H9 (cell line): ENCODE measurements at regions not wholly inside any gene's neighbourhood (a gene's known extent, or its start where the extent isn't known, plus 50 kb on each side); places are given as distances from the start of the nearest gene placed in this dataset.

Experiments used
- DNase-seq: peaks from one replicate; pipeline ENCODE4 v3.0.0-alpha.2; 2017
- H2AFZ ChIP-seq: one replicate; pipeline ENCODE4 v1.6.1; 2013; ENCODE audit warnings: mild to moderate bottlenecking, low read length, control low read depth, moderate library complexity
- H2AK5ac ChIP-seq: 2 replicates; pipeline ENCODE4 v1.6.1; 2013; ENCODE audit warnings: low read length, control low read depth, mixed read lengths; ENCODE audit not compliant: insufficient read length
- H2BK120ac ChIP-seq: one replicate; pipeline ENCODE4 v1.6.1; 2013; ENCODE audit warnings: low read depth, mild to moderate bottlenecking, low read length, control low read depth, inconsistent platforms; ENCODE audit not compliant: poor library complexity, severe bottlenecking
- H2BK12ac ChIP-seq: 2 replicates; pipeline ENCODE4 v1.6.1; 2013; ENCODE audit warnings: low read length, control low read depth, mixed read lengths, low read depth; ENCODE audit not compliant: insufficient read length
- H2BK15ac ChIP-seq: 2 replicates; pipeline ENCODE4 v1.6.1; 2013; ENCODE audit warnings: low read depth, low read length, control low read depth
- H2BK20ac ChIP-seq: one replicate; pipeline ENCODE4 v1.6.1; 2013; ENCODE audit warnings: low read depth, mild to moderate bottlenecking, low read length, control low read depth, inconsistent platforms; ENCODE audit not compliant: poor library complexity, severe bottlenecking
- H2BK5ac ChIP-seq: 2 replicates; pipeline ENCODE4 v1.6.1; 2013; ENCODE audit warnings: low read length, control low read depth, mixed read lengths; ENCODE audit not compliant: insufficient read length
- H3K14ac ChIP-seq: 2 replicates; pipeline ENCODE4 v1.6.1; 2013; ENCODE audit warnings: low read length, control low read depth; ENCODE audit not compliant: insufficient read depth
- H3K18ac ChIP-seq: 2 replicates; pipeline ENCODE4 v1.6.1; 2013; ENCODE audit warnings: low read depth, mild to moderate bottlenecking, mixed read lengths, low read length, control low read depth; ENCODE audit not compliant: insufficient read length
- H3K23ac ChIP-seq: 2 replicates; pipeline ENCODE4 v1.6.1; 2013; ENCODE audit warnings: low read length, control low read depth, mixed read lengths, low read depth; ENCODE audit not compliant: insufficient read length
- H3K23me2 ChIP-seq: 2 replicates; pipeline ENCODE4 v1.6.1; 2013; ENCODE audit warnings: low read depth, mild to moderate bottlenecking, mixed read lengths, low read length, control low read depth; ENCODE audit not compliant: insufficient read length, poor library complexity, severe bottlenecking
- H3K27ac ChIP-seq: 2 replicates; pipeline ENCODE4 v1.5.1; 2013; ENCODE audit warnings: low read length, control low read depth, mixed read lengths, low read depth; ENCODE audit not compliant: insufficient read length
- H3K27me3 ChIP-seq: 2 replicates; pipeline ENCODE4 v1.6.1; 2013; ENCODE audit warnings: low read length, control low read depth, inconsistent platforms; ENCODE audit not compliant: insufficient read depth
- H3K4ac ChIP-seq: 2 replicates; pipeline ENCODE4 v1.6.1; 2013; ENCODE audit warnings: low read depth, mild to moderate bottlenecking, control low read depth, inconsistent platforms, low read length, moderate library complexity
- H3K4me1 ChIP-seq: 2 replicates; pipeline ENCODE4 v1.6.1; 2013; ENCODE audit warnings: low read length, control low read depth, inconsistent platforms; ENCODE audit not compliant: insufficient read depth
- H3K4me2 ChIP-seq: 2 replicates; pipeline ENCODE4 v1.6.1; 2013; ENCODE audit warnings: low read length, control low read depth, mixed read lengths; ENCODE audit not compliant: insufficient read length, insufficient read depth
- H3K56ac ChIP-seq: 2 replicates; pipeline ENCODE4 v1.6.1; 2013; ENCODE audit warnings: low read depth, mild to moderate bottlenecking, mixed read lengths, low read length, control low read depth; ENCODE audit not compliant: insufficient read length
- H3K79me1 ChIP-seq: 2 replicates; pipeline ENCODE4 v1.6.1; 2013; ENCODE audit warnings: low read depth, mild to moderate bottlenecking, moderate library complexity, low read length, control low read depth, inconsistent platforms; ENCODE audit not compliant: insufficient read depth, poor library complexity, severe bottlenecking
- H3K79me2 ChIP-seq: 2 replicates; pipeline ENCODE4 v1.6.1; 2013; ENCODE audit warnings: low read length, control low read depth, inconsistent platforms; ENCODE audit not compliant: insufficient read depth
- H3K9ac ChIP-seq: 2 replicates; pipeline ENCODE4 v1.6.1; 2013; ENCODE audit warnings: low read length, control low read depth, mixed read lengths; ENCODE audit not compliant: insufficient read length; ENCODE audit errors: extremely low read depth
- H3K9me3 ChIP-seq: one replicate; pipeline ENCODE4 v1.6.1; 2013; ENCODE audit warnings: low read depth, low read length, inconsistent platforms; ENCODE audit not compliant: control insufficient read depth
- H3T11ph ChIP-seq: one replicate; pipeline ENCODE4 v1.6.1; 2013; ENCODE audit warnings: mild to moderate bottlenecking, low read length, control low read depth, inconsistent platforms
- H4K20me1 ChIP-seq: one replicate; pipeline ENCODE4 v1.6.1; 2013; ENCODE audit not compliant: control insufficient read depth, insufficient read length, insufficient read depth
- H4K5ac ChIP-seq: 2 replicates; pipeline ENCODE4 v1.6.1; 2013; ENCODE audit warnings: low read depth, mild to moderate bottlenecking, mixed read lengths, low read length, control low read depth; ENCODE audit not compliant: insufficient read length
- H4K8ac ChIP-seq: replicated peaks from 2 replicates; pipeline ENCODE4 v1.6.1; 2013; ENCODE audit warnings: low read length, control low read depth, mixed read lengths, low read depth; ENCODE audit not compliant: insufficient read length
- H4K91ac ChIP-seq: 2 replicates; pipeline ENCODE4 v1.6.1; 2013; ENCODE audit warnings: low read depth, mild to moderate bottlenecking, moderate library complexity, mixed read lengths, low read length, control low read depth; ENCODE audit not compliant: insufficient read length
- H3K27ac Mint-ChIP-seq, 3 experiments: 2 replicates in 2 of 3; 3 replicates in 1 of 3; pipeline ENCODE4 v1.8.0; 2020 to 2021; ENCODE audit warnings: mixed read lengths in 3 of 3, mild to moderate bottlenecking in 1 of 3, moderate library complexity in 1 of 3
- H3K27me3 Mint-ChIP-seq: 2 replicates; pipeline ENCODE4 v1.8.0; 2021; ENCODE audit warnings: low read depth, mild to moderate bottlenecking, moderate library complexity, mixed read lengths
- H3K36me3 Mint-ChIP-seq, 3 experiments: 2 replicates in 2 of 3; 3 replicates in 1 of 3; pipeline ENCODE4 v1.8.0; 2020 to 2021; ENCODE audit warnings: low read depth in 3 of 3, mixed read lengths in 3 of 3; ENCODE audit not compliant: insufficient read depth in 1 of 3
- H3K4me1 Mint-ChIP-seq, 2 experiments: 2 replicates each; pipeline ENCODE4 v1.8.0; 2020; ENCODE audit warnings: mixed read lengths in 2 of 2
- H3K4me3 Mint-ChIP-seq, 2 experiments: 2 replicates in 1 of 2; 3 replicates in 1 of 2; pipeline ENCODE4 v1.8.0; 2020 to 2021; ENCODE audit warnings: mild to moderate bottlenecking in 2 of 2, mixed read lengths in 2 of 2, moderate library complexity in 1 of 2
- H3K9me3 Mint-ChIP-seq, 2 experiments: 2 replicates in 1 of 2; 3 replicates in 1 of 2; pipeline ENCODE4 v1.8.0; 2020; ENCODE audit warnings: mild to moderate bottlenecking in 2 of 2, mixed read lengths in 2 of 2, moderate library complexity in 1 of 2
- WGBS: extraction: QIAGEN DNeasy Blood & Tissue Kit; methylation state at CpG from one replicate; pipeline ENCODE4 v1.1.7; 2013; ENCODE audit warnings: missing lambda C conversion rate, low lambda C conversion rate, mixed read lengths; ENCODE audit not compliant: insufficient read length; ENCODE audit errors: extremely low coverage; 5-methylcytosine and 5-hydroxymethylcytosine counted together
- TF ChIP-seq, protein P1 (sequence below): fragments of 200-600 bp; sonication (generic); conservative IDR thresholded peaks from 3 replicates; pipeline ENCODE4 v1.8.0; 2021; ENCODE audit warnings: antibody characterized with exemption, mild to moderate bottlenecking

DNA sequence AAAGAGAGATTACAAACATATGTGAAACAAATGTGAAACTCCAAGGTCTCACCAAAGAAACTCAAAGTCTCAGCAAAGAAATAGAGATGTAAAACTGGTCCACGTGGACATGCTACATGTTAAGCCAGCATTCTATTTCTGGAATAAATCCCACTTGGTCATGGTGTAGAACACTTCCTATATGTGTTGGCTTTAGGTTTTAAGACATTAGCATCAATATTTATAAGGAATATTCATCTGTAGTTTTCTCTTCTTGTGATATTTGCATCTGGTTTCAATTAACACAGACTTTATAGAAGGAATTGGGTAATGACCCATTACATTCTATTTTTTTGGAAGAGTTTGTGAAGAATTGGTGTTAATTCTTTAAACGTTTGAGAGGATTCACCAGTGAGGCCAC lies 133.1 kb downstream of the COPS8 start:
- no peak overlapping the region for H3K4ac ChIP-seq
- H2BK20ac ChIP-seq, result no peak overlapping the region
- no peak overlapping the region for H2AFZ ChIP-seq
- no peak overlapping the region for H3K56ac ChIP-seq
- Mint-ChIP-seq H3K27ac (peak overlapping the region in 1 of 3 experiments; percentile 90; a peak in 1 of 7 replicates), H3K36me3 (no peaks in the 10 kb centered on the region; a peak in 1 of 7 replicates), H3K9me3 (no peaks in the 10 kb centered on the region), H3K4me1 (peaks cover 28 to 36% of the 10 kb centered on the region in 2 experiments), H3K27me3 (no peaks in the 10 kb centered on the region), H3K4me3 (no peak overlapping the region)
- H3K9ac ChIP-seq, result no peak overlapping the region
- H3T11ph ChIP-seq, result no peak overlapping the region
- TF ChIP-seq, protein P1, sequence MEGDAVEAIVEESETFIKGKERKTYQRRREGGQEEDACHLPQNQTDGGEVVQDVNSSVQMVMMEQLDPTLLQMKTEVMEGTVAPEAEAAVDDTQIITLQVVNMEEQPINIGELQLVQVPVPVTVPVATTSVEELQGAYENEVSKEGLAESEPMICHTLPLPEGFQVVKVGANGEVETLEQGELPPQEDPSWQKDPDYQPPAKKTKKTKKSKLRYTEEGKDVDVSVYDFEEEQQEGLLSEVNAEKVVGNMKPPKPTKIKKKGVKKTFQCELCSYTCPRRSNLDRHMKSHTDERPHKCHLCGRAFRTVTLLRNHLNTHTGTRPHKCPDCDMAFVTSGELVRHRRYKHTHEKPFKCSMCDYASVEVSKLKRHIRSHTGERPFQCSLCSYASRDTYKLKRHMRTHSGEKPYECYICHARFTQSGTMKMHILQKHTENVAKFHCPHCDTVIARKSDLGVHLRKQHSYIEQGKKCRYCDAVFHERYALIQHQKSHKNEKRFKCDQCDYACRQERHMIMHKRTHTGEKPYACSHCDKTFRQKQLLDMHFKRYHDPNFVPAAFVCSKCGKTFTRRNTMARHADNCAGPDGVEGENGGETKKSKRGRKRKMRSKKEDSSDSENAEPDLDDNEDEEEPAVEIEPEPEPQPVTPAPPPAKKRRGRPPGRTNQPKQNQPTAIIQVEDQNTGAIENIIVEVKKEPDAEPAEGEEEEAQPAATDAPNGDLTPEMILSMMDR, result no peak
- no peak overlapping the region for H2BK120ac ChIP-seq
- no peak overlapping the region for H3K27ac ChIP-seq
- no peaks in the 10 kb centered on the region for H3K79me2 ChIP-seq
- no peak overlapping the region for H4K5ac ChIP-seq
- no peak overlapping the region for H2BK5ac ChIP-seq
- H4K8ac ChIP-seq, result no peak overlapping the region
- H3K23me2 ChIP-seq, result no peaks in the 10 kb centered on the region
- no peaks in the 10 kb centered on the region for H3K27me3 ChIP-seq
- no peak for DNase-seq
- no peak overlapping the region for H3K23ac ChIP-seq
- no peak overlapping the region for H2BK15ac ChIP-seq
- H3K14ac ChIP-seq, result no peak overlapping the region
- H3K79me1 ChIP-seq, result no peaks in the 10 kb centered on the region
- peaks cover 8% of the 10 kb centered on the region for H3K4me1 ChIP-seq
- WGBS, result no CpG with 5 or more reads among the region's 2 CpGs
- no peak overlapping the region for H3K4me2 ChIP-seq
- H4K91ac ChIP-seq, result no peak overlapping the region
- no peaks in the 10 kb centered on the region for H4K20me1 ChIP-seq
- no peak overlapping the region for H2AK5ac ChIP-seq
- H3K9me3 ChIP-seq, result no peaks in the 10 kb centered on the region
- no peak overlapping the region for H3K18ac ChIP-seq
- no peak overlapping the region for H2BK12ac ChIP-seq
